Peyer's patch (tissue), 4 donors: ENCODE measurements at regions not wholly inside any gene's neighbourhood (a gene's known extent, or its start where the extent isn't known, plus 50 kb on each side); places are given as distances from the start of the nearest gene placed in this dataset.

Experiments used
- DNase-seq, 3 donors: peaks; one replicate each; pipeline ENCODE4 v3.0.0-alpha.2; 2017 to 2019
- H3K27ac ChIP-seq, 4 donors: fragments of 200-600 bp; sonication (generic); one replicate each; pipeline ENCODE4 v1.5.1; 2016 to 2019
- H3K27me3 ChIP-seq, 2 donors: fragments of 200-600 bp; sonication (generic); one replicate each; pipeline ENCODE4 v1.5.1; 2019
- H3K36me3 ChIP-seq, 3 donors: fragments of 200-600 bp; sonication (generic); one replicate each; pipeline ENCODE4 v1.5.1; 2016 to 2019
- H3K4me1 ChIP-seq, 4 donors: fragments of 200-600 bp; sonication (generic); one replicate each; pipeline ENCODE4 v1.5.1; 2016 to 2019
- H3K4me3 ChIP-seq, 4 donors: fragments of 200-600 bp; sonication (generic); 1 replicate in 3 of 4; 2 replicates in 1 of 4; pipeline ENCODE4 v1.5.1; 2016 to 2019; ENCODE audit warnings: mild to moderate bottlenecking in 1 of 4
- H3K9me3 ChIP-seq, 4 donors: fragments of 200-600 bp; sonication (generic); one replicate each; pipeline ENCODE4 v1.5.1; 2016 to 2019; ENCODE audit warnings: mild to moderate bottlenecking in 1 of 4
- CTCF ChIP-seq, 6 experiments: fragments of 450-650 bp in 4 of 6; fragments of 200-600 bp in 2 of 6; sonication (generic) in 1 of 6; IDR thresholded peaks; one replicate each; pipeline ENCODE4 v1.5.1; 2017 to 2019; ENCODE audit warnings: antibody characterized with exemption in 6 of 6, mild to moderate bottlenecking in 3 of 6, moderate library complexity in 1 of 6
- POLR2A ChIP-seq, 2 donors: fragments of 450-650 bp; IDR thresholded peaks; one replicate each; pipeline ENCODE4 v1.5.1; 2017; ENCODE audit warnings: antibody characterized with exemption in 2 of 2, mild to moderate bottlenecking in 2 of 2, moderate library complexity in 2 of 2

- H3K9me3 ChIP-seq: no peaks in the 10 kb centered on the region
- no peak overlapping the region for H3K27ac ChIP-seq
- H3K4me3 ChIP-seq: no peak overlapping the region
- TF ChIP-seq CTCF (IDR thresholded peaks at IDR 0.05) (no peak), POLR2A (IDR thresholded peaks at IDR 0.05) (no peak)
- H3K4me1 ChIP-seq: peaks cover 0 to 20% (median 0%) of the 10 kb centered on the region in 4 donors
- no peak for DNase-seq
- no peaks in the 10 kb centered on the region for H3K36me3 ChIP-seq
- H3K27me3 ChIP-seq: no peaks in the 10 kb centered on the region
These were observed 114.3 kb upstream of the DST start for GRCh38 chr6:56756791-56757587.

GRCh38 chr6:56756219-56756789 lies 113.6 kb upstream of the DST start:
- Histone ChIP-seq H3K27ac (no peak overlapping the region), H3K4me1 (peaks cover 0 to 20% (median 0%) of the 10 kb centered on the region in 4 donors), H3K36me3 (no peaks in the 10 kb centered on the region), H3K27me3 (no peaks in the 10 kb centered on the region), H3K9me3 (no peaks in the 10 kb centered on the region), H3K4me3 (no peak overlapping the region)
- no peak for TF ChIP-seq CTCF (IDR thresholded peaks at IDR 0.05)
- TF ChIP-seq POLR2A (IDR thresholded peaks at IDR 0.05): no peak
- DNase-seq: peak in 1 of 3 donors; percentile 54

GRCh38 chr6:56755040-56755439 lies 112.4 kb upstream of the DST start:
- TF ChIP-seq POLR2A (IDR thresholded peaks at IDR 0.05): no peak
- TF ChIP-seq CTCF (IDR thresholded peaks at IDR 0.05): no peak
- no peaks in the 10 kb centered on the region for H3K36me3 ChIP-seq
- H3K27ac ChIP-seq: no peak overlapping the region
- no peak overlapping the region for H3K4me3 ChIP-seq
- no peaks in the 10 kb centered on the region for H3K27me3 ChIP-seq
- no peak for DNase-seq
- H3K4me1 ChIP-seq: peaks cover 0 to 20% (median 0%) of the 10 kb centered on the region in 4 donors
- no peaks in the 10 kb centered on the region for H3K9me3 ChIP-seq

- Histone ChIP-seq H3K27me3 (no peaks in the 10 kb centered on the region), H3K4me3 (no peak overlapping the region), H3K36me3 (no peaks in the 10 kb centered on the region), H3K27ac (no peak overlapping the region), H3K4me1 (peaks cover 0 to 20% (median 0%) of the 10 kb centered on the region in 4 donors), H3K9me3 (no peaks in the 10 kb centered on the region)
- no peak for TF ChIP-seq POLR2A (IDR thresholded peaks at IDR 0.05)
- no peak for TF ChIP-seq CTCF (IDR thresholded peaks at IDR 0.05)
- no peak for DNase-seq
These were observed 111.1 kb upstream of the DST start for GRCh38 chr6:56753811-56754210.

- TF ChIP-seq CTCF (IDR thresholded peaks at IDR 0.05) (no peak), POLR2A (IDR thresholded peaks at IDR 0.05) (no peak)
- H3K4me3 ChIP-seq: no peak overlapping the region
- H3K27me3 ChIP-seq: no peaks in the 10 kb centered on the region
- no peak overlapping the region for H3K27ac ChIP-seq
- no peaks in the 10 kb centered on the region for H3K36me3 ChIP-seq
- no peaks in the 10 kb centered on the region for H3K9me3 ChIP-seq
- DNase-seq: no peak
- H3K4me1 ChIP-seq: peaks cover 0 to 17% (median 0%) of the 10 kb centered on the region in 4 donors
These were observed 109.8 kb upstream of the DST start for GRCh38 chr6:56752534-56752933.
